NCI-H226 (cell line): ENCODE measurements at regions not wholly inside any gene's neighbourhood (a gene's known extent, or its start where the extent isn't known, plus 50 kb on each side); places are given as distances from the start of the nearest gene placed in this dataset.
"Not testable (repeated sequence)": the region's sequence is repeated elsewhere in the genome, so short reads cannot be mapped to it uniquely, and the experiment has no call there.

Experiments used
- DNase-seq: peaks from one replicate; pipeline ENCODE4 v3.0.0-alpha.2; 2015

GRCh38 chr16:29327631-29328408 is 78.7 kb downstream of the NPIPB11 start:
- not testable (repeated sequence) for DNase-seq

GRCh38 chr16:29326164-29327125 is 80.1 kb downstream of the NPIPB11 start:
- DNase-seq: not testable (repeated sequence)

GRCh38 chr16:29323725-29324124 is 82.8 kb downstream of the NPIPB11 start:
- DNase-seq: not testable (repeated sequence)

GRCh38 chr16:29321585-29321984 is 84.9 kb downstream of the NPIPB11 start:
- DNase-seq: no peak

- DNase-seq: no peak
These were observed 85.5 kb downstream of the NPIPB11 start for GRCh38 chr16:29321000-29321393.

GRCh38 chr16:29320274-29320999 is 86.1 kb downstream of the NPIPB11 start:
- DNase-seq: no peak

- DNase-seq: no peak
These were observed 86.8 kb downstream of the NPIPB11 start for GRCh38 chr16:29319726-29320125.

- DNase-seq: not testable (repeated sequence)
These were observed 87.9 kb downstream of the NPIPB11 start for GRCh38 chr16:29318561-29318968.

GRCh38 chr16:29318037-29318436 is 88.5 kb downstream of the NPIPB11 start:
- no peak for DNase-seq

- DNase-seq: no peak
These were observed 89.2 kb downstream of the NPIPB11 start for GRCh38 chr16:29317269-29317668.

GRCh38 chr16:29316761-29317183 is 89.7 kb downstream of the NPIPB11 start:
- DNase-seq: no peak

- no peak for DNase-seq
These were observed 90.5 kb downstream of the NPIPB11 start for GRCh38 chr16:29315916-29316517.

GRCh38 chr16:29315046-29315445 is 91.5 kb downstream of the NPIPB11 start:
- no peak for DNase-seq

- no peak for DNase-seq
These were observed 92.1 kb downstream of the NPIPB11 start for GRCh38 chr16:29314292-29314934.

GRCh38 chr16:29313559-29314048 is 92.9 kb downstream of the NPIPB11 start:
- no peak for DNase-seq

- DNase-seq: no peak
These were observed 93.5 kb downstream of the NPIPB11 start for GRCh38 chr16:29312835-29313558.

GRCh38 chr16:29312345-29312675 is 94.2 kb downstream of the NPIPB11 start:
- DNase-seq: not testable (repeated sequence)

GRCh38 chr16:29311461-29312344 is 94.8 kb downstream of the NPIPB11 start:
- DNase-seq: no peak

- DNase-seq: no peak
These were observed 95.6 kb downstream of the NPIPB11 start for GRCh38 chr16:29310852-29311314.

GRCh38 chr16:29310243-29310642 is 96.3 kb downstream of the NPIPB11 start:
- not testable (repeated sequence) for DNase-seq
